Stimulated activated naive CD8-positive, alpha-beta T cell treated with anti-CD3 and anti-CD28 coated beads, Interleukin-15, amount 100 ng/mL, for 72 hours (primary cell): ENCODE measurements at regions not wholly inside any gene's neighbourhood (a gene's known extent, or its start where the extent isn't known, plus 50 kb on each side); places are given as distances from the start of the nearest gene placed in this dataset.

Source experiments
- ATAC-seq: fragments of 150-1000 bp; cut with Tn5 transposase; 2 replicates; pipeline ENCODE4 v1.10.0; 2021; ENCODE audit warnings: mild to moderate bottlenecking, moderate library complexity
- DNase-seq, 2 donors: peaks; one replicate each; pipeline ENCODE4 v3.0.0; 2021 to 2022
- H3K27ac Mint-ChIP-seq, 2 donors: one replicate each; pipeline ENCODE4 v1.8.0; 2022; ENCODE audit warnings: mild to moderate bottlenecking in 2 of 2, mixed read lengths in 2 of 2, moderate library complexity in 2 of 2
- H3K27me3 Mint-ChIP-seq: one replicate; pipeline ENCODE4 v1.8.0; 2022; ENCODE audit warnings: mixed read lengths
- H3K4me1 Mint-ChIP-seq: one replicate; pipeline ENCODE4 v1.8.0; 2022; ENCODE audit warnings: mild to moderate bottlenecking, mixed read lengths
- H3K4me3 Mint-ChIP-seq, 2 donors: one replicate each; pipeline ENCODE4 v1.8.0; 2022; ENCODE audit warnings: mild to moderate bottlenecking in 2 of 2, mixed read lengths in 2 of 2, moderate library complexity in 1 of 2
- H3K9me3 Mint-ChIP-seq, 2 donors: one replicate each; pipeline ENCODE4 v1.8.0; 2022; ENCODE audit warnings: mixed read lengths in 2 of 2

- no peaks in the 10 kb centered on the region for H3K4me1 Mint-ChIP-seq
- DNase-seq, result no peak
- H3K27ac Mint-ChIP-seq, result no peak overlapping the region
- H3K4me3 Mint-ChIP-seq, result no peak overlapping the region
- no peak for ATAC-seq
- no peaks in the 10 kb centered on the region for H3K9me3 Mint-ChIP-seq
- H3K27me3 Mint-ChIP-seq, result no peaks in the 10 kb centered on the region
Measured at GRCh38 chr12:43015090-43015737, 425.7 kb upstream of the PRICKLE1 start.

GRCh38 chr12:43011383-43011926, 421.9 kb upstream of the PRICKLE1 start:
- Mint-ChIP-seq H3K4me1 (no peaks in the 10 kb centered on the region), H3K27me3 (no peaks in the 10 kb centered on the region), H3K4me3 (no peak overlapping the region), H3K27ac (no peak overlapping the region), H3K9me3 (peaks cover 0 to 7% of the 10 kb centered on the region in 2 donors)
- DNase-seq (no peak), ATAC-seq (no peak)

- H3K9me3 Mint-ChIP-seq, result peaks cover 0 to 11% of the 10 kb centered on the region in 2 donors
- H3K4me1 Mint-ChIP-seq, result no peaks in the 10 kb centered on the region
- no peak for ATAC-seq
- H3K27ac Mint-ChIP-seq, result no peak overlapping the region
- H3K27me3 Mint-ChIP-seq, result no peaks in the 10 kb centered on the region
- no peak for DNase-seq
- no peak overlapping the region for H3K4me3 Mint-ChIP-seq
Measured at GRCh38 chr12:43009846-43010240, 420.3 kb upstream of the PRICKLE1 start.

- Mint-ChIP-seq H3K9me3 (peaks cover 0 to 11% of the 10 kb centered on the region in 2 donors), H3K4me3 (no peak overlapping the region), H3K27ac (no peak overlapping the region), H3K27me3 (no peaks in the 10 kb centered on the region), H3K4me1 (no peaks in the 10 kb centered on the region)
- ATAC-seq (no peak), DNase-seq (no peak)
Measured at GRCh38 chr12:43008953-43009845, 419.7 kb upstream of the PRICKLE1 start.

- no peak overlapping the region for H3K27ac Mint-ChIP-seq
- DNase-seq (no peak), ATAC-seq (no peak)
- no peak overlapping the region for H3K4me3 Mint-ChIP-seq
- H3K9me3 Mint-ChIP-seq, result peaks cover 0 to 11% of the 10 kb centered on the region in 2 donors
- no peaks in the 10 kb centered on the region for H3K4me1 Mint-ChIP-seq
- H3K27me3 Mint-ChIP-seq, result no peaks in the 10 kb centered on the region
Measured at GRCh38 chr12:43004908-43005307, 415.4 kb upstream of the PRICKLE1 start.

- no peak overlapping the region for H3K27ac Mint-ChIP-seq
- no peaks in the 10 kb centered on the region for H3K4me1 Mint-ChIP-seq
- no peak overlapping the region for H3K4me3 Mint-ChIP-seq
- H3K27me3 Mint-ChIP-seq, result no peaks in the 10 kb centered on the region
- DNase-seq, result no peak
- peaks cover 0 to 11% of the 10 kb centered on the region in 2 donors for H3K9me3 Mint-ChIP-seq
- ATAC-seq, result no peak
Measured at GRCh38 chr12:43004141-43004540, 414.6 kb upstream of the PRICKLE1 start.

- no peak overlapping the region for H3K27ac Mint-ChIP-seq
- no peaks in the 10 kb centered on the region for H3K4me1 Mint-ChIP-seq
- no peak overlapping the region for H3K4me3 Mint-ChIP-seq
- DNase-seq (no peak), ATAC-seq (no peak)
- H3K27me3 Mint-ChIP-seq, result no peaks in the 10 kb centered on the region
- peaks cover 6 to 8% of the 10 kb centered on the region in 2 donors for H3K9me3 Mint-ChIP-seq
Measured at GRCh38 chr12:42996869-42997431, 407.4 kb upstream of the PRICKLE1 start.

GRCh38 chr12:42992826-42993225, 403.3 kb upstream of the PRICKLE1 start:
- no peak for ATAC-seq
- H3K4me1 Mint-ChIP-seq, result no peaks in the 10 kb centered on the region
- H3K9me3 Mint-ChIP-seq, result peaks cover 6 to 8% of the 10 kb centered on the region in 2 donors
- DNase-seq, result no peak
- H3K27ac Mint-ChIP-seq, result no peak overlapping the region
- H3K4me3 Mint-ChIP-seq, result no peak overlapping the region
- no peaks in the 10 kb centered on the region for H3K27me3 Mint-ChIP-seq

- Mint-ChIP-seq H3K27me3 (no peaks in the 10 kb centered on the region), H3K4me3 (no peak overlapping the region), H3K9me3 (peaks cover 6 to 8% of the 10 kb centered on the region in 2 donors), H3K4me1 (no peaks in the 10 kb centered on the region), H3K27ac (no peak overlapping the region)
- no peak for ATAC-seq
- no peak for DNase-seq
Measured at GRCh38 chr12:42990387-42990786, 400.8 kb upstream of the PRICKLE1 start.

- no peak for DNase-seq
- Mint-ChIP-seq H3K27me3 (no peaks in the 10 kb centered on the region), H3K4me1 (no peaks in the 10 kb centered on the region), H3K27ac (no peak overlapping the region), H3K9me3 (no peaks in the 10 kb centered on the region), H3K4me3 (no peak overlapping the region)
- ATAC-seq, result no peak
Measured at GRCh38 chr12:42987216-42987650, 397.7 kb upstream of the PRICKLE1 start.

- Mint-ChIP-seq H3K4me3 (no peak overlapping the region), H3K4me1 (no peaks in the 10 kb centered on the region), H3K9me3 (peaks cover 0 to 3% of the 10 kb centered on the region in 2 donors), H3K27me3 (no peaks in the 10 kb centered on the region), H3K27ac (no peak overlapping the region)
- ATAC-seq (no peak), DNase-seq (no peak)
Measured at GRCh38 chr12:42985506-42985905, 396.0 kb upstream of the PRICKLE1 start.

- H3K27me3 Mint-ChIP-seq, result no peaks in the 10 kb centered on the region
- ATAC-seq, result no peak
- no peak overlapping the region for H3K27ac Mint-ChIP-seq
- H3K9me3 Mint-ChIP-seq, result peaks cover 0 to 4% of the 10 kb centered on the region in 2 donors
- no peak overlapping the region for H3K4me3 Mint-ChIP-seq
- no peak for DNase-seq
- no peaks in the 10 kb centered on the region for H3K4me1 Mint-ChIP-seq
Measured at GRCh38 chr12:42982828-42983227, 393.3 kb upstream of the PRICKLE1 start.

GRCh38 chr12:42981379-42981778, 391.8 kb upstream of the PRICKLE1 start:
- Mint-ChIP-seq H3K9me3 (peaks cover 0 to 4% of the 10 kb centered on the region in 2 donors), H3K27ac (no peak overlapping the region)
- no peak for ATAC-seq

GRCh38 chr12:42980441-42980840, 390.9 kb upstream of the PRICKLE1 start:
- no peak overlapping the region for H3K4me3 Mint-ChIP-seq
- peaks cover 0 to 4% of the 10 kb centered on the region in 2 donors for H3K9me3 Mint-ChIP-seq
- no peaks in the 10 kb centered on the region for H3K4me1 Mint-ChIP-seq
- DNase-seq (no peak), ATAC-seq (no peak)
- no peak overlapping the region for H3K27ac Mint-ChIP-seq
- no peaks in the 10 kb centered on the region for H3K27me3 Mint-ChIP-seq

More at GRCh38 chr12:42981379-42981778, 391.8 kb upstream of the PRICKLE1 start:
- H3K4me3 Mint-ChIP-seq, result no peak overlapping the region
- H3K27me3 Mint-ChIP-seq, result no peaks in the 10 kb centered on the region
- DNase-seq, result no peak
- no peaks in the 10 kb centered on the region for H3K4me1 Mint-ChIP-seq

GRCh38 chr12:42979746-42980145, 390.2 kb upstream of the PRICKLE1 start:
- no peak for DNase-seq
- Mint-ChIP-seq H3K9me3 (peaks cover 4 to 6% of the 10 kb centered on the region in 2 donors), H3K27ac (no peak overlapping the region), H3K27me3 (no peaks in the 10 kb centered on the region), H3K4me1 (no peaks in the 10 kb centered on the region), H3K4me3 (no peak overlapping the region)
- ATAC-seq, result no peak

GRCh38 chr12:42978708-42979107, 389.2 kb upstream of the PRICKLE1 start:
- H3K9me3 Mint-ChIP-seq, result peaks cover 9 to 14% of the 10 kb centered on the region in 2 donors
- ATAC-seq (no peak), DNase-seq (no peak)
- no peak overlapping the region for H3K27ac Mint-ChIP-seq
- H3K27me3 Mint-ChIP-seq, result no peaks in the 10 kb centered on the region
- H3K4me3 Mint-ChIP-seq, result no peak overlapping the region
- no peaks in the 10 kb centered on the region for H3K4me1 Mint-ChIP-seq
